ENCODE measurements at regions not wholly inside any gene's neighbourhood (a gene's known extent, or its start where the extent isn't known, plus 50 kb on each side); places are given as distances from the start of the nearest gene placed in this dataset.

GRCh38 chr5:163357636-163358035 lies 79.8 kb upstream of the CCNG1 start:
- TF ChIP-seq EZH2phosphoT487 (IDR thresholded peaks at IDR 0.05; ENCODE audit: low read depth, severe bottlenecking, unreplicated experiment) (no peak), CTCF (IDR thresholded peaks at IDR 0.05; ENCODE audit: poor library complexity) (no peak), EZH2 (IDR thresholded peaks at IDR 0.05; ENCODE audit: borderline replicate concordance) (no peak)
